HL-60 (cell line): ENCODE measurements at regions not wholly inside any gene's neighbourhood (a gene's known extent, or its start where the extent isn't known, plus 50 kb on each side); places are given as distances from the start of the nearest gene placed in this dataset.
"Not testable (repeated sequence)": the region's sequence is repeated elsewhere in the genome, so short reads cannot be mapped to it uniquely, and the experiment has no call there.

Experiments used
- DNase-seq, 2 experiments: peaks; one replicate each; pipeline ENCODE4 v3.0.0-alpha.2; 2010 to 2020; ENCODE audit warnings: low read depth in 1 of 2, low spot score in 1 of 2
- H3K27ac ChIP-seq: fragments of 250-450 bp; sonication (Bioruptor Pico); replicated peaks from 2 replicates; pipeline ENCODE4 v1.5.1; 2020; ENCODE audit warnings: mild to moderate bottlenecking, moderate library complexity
- H3K27me3 ChIP-seq: fragments of 250-450 bp; sonication (Bioruptor Pico); 2 replicates; pipeline ENCODE4 v1.5.1; 2021; ENCODE audit warnings: mild to moderate bottlenecking, moderate library complexity; ENCODE audit not compliant: insufficient read depth, poor library complexity, severe bottlenecking
- H3K4me3 ChIP-seq: replicated peaks from 2 replicates; pipeline ENCODE4 v1.5.1; 2011; ENCODE audit warnings: mild to moderate bottlenecking, control low read depth, low read length; ENCODE audit not compliant: insufficient read depth
- CTCF ChIP-seq: IDR thresholded peaks from one replicate; pipeline ENCODE4 v1.5.1; 2011; ENCODE audit warnings: low read length, control low read depth, inconsistent platforms; ENCODE audit not compliant: insufficient read depth
- GABPA ChIP-seq: IDR thresholded peaks from 2 replicates; pipeline ENCODE4 v1.6.1; 2012; ENCODE audit warnings: low read depth
- POLR2AphosphoS5 ChIP-seq: IDR thresholded peaks from 2 replicates; pipeline ENCODE4 v1.6.1; 2012; ENCODE audit warnings: low read depth
- SPI1 ChIP-seq: IDR thresholded peaks from 2 replicates; pipeline ENCODE4 v1.6.1; 2012; ENCODE audit warnings: low read depth, mild to moderate bottlenecking, borderline replicate concordance
- TF ChIP-seq, protein P1 (sequence below): IDR thresholded peaks from 2 replicates; pipeline ENCODE4 v1.6.1; 2012; ENCODE audit warnings: low read depth; ENCODE audit not compliant: insufficient replicate concordance

DNA sequence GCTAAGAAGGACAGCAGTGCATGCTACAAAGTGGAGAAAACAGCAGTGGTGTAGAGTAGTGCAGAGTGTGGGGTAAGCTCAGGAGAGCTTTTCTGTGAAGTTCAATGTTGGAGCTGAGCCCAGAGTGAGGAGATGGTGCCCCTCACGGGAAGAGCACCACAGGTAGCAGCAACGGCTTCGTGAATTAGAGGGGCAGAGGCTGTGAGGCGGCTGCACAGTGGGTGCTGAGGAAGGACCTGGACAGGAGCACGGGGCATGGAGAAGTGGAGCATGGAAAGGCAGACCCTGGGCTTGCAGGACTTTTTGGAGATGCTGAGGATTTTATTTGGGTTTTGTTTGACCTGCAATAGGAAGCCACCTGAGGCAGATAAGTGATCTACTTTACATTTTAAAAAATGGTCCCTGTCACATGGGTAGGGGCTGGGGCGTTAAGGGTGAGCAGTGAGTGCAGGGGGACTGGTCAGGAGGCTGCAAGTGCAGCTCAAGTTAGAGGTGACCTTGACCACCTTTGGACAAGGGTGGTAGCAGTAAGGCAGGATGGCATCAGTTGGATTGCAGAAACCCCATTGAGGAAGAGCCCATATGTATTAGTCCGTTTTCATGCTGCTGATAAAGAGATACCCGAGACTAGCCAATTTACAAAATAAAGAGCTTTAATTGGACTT lies 85.0 kb downstream of the MYCN start:
- Histone ChIP-seq H3K4me3 (no peak overlapping the region), H3K27ac (no peak overlapping the region), H3K27me3 (no peaks in the 10 kb centered on the region)
- no peak for DNase-seq
- TF ChIP-seq CTCF = no peak
- TF ChIP-seq SPI1 = no peak
- TF ChIP-seq, protein P1, sequence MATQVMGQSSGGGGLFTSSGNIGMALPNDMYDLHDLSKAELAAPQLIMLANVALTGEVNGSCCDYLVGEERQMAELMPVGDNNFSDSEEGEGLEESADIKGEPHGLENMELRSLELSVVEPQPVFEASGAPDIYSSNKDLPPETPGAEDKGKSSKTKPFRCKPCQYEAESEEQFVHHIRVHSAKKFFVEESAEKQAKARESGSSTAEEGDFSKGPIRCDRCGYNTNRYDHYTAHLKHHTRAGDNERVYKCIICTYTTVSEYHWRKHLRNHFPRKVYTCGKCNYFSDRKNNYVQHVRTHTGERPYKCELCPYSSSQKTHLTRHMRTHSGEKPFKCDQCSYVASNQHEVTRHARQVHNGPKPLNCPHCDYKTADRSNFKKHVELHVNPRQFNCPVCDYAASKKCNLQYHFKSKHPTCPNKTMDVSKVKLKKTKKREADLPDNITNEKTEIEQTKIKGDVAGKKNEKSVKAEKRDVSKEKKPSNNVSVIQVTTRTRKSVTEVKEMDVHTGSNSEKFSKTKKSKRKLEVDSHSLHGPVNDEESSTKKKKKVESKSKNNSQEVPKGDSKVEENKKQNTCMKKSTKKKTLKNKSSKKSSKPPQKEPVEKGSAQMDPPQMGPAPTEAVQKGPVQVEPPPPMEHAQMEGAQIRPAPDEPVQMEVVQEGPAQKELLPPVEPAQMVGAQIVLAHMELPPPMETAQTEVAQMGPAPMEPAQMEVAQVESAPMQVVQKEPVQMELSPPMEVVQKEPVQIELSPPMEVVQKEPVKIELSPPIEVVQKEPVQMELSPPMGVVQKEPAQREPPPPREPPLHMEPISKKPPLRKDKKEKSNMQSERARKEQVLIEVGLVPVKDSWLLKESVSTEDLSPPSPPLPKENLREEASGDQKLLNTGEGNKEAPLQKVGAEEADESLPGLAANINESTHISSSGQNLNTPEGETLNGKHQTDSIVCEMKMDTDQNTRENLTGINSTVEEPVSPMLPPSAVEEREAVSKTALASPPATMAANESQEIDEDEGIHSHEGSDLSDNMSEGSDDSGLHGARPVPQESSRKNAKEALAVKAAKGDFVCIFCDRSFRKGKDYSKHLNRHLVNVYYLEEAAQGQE = no peak
- no peak for TF ChIP-seq POLR2AphosphoS5
- no peak for TF ChIP-seq GABPA

- H3K27me3 ChIP-seq, H3K4me3 ChIP-seq, H3K27ac ChIP-seq, DNase-seq: not testable (repeated sequence)
Observed at GRCh38 chr2:16024628-16025027, 84.3 kb downstream of the MYCN start.

GRCh38 chr2:16023506-16024360 lies 83.4 kb downstream of the MYCN start:
- no peak overlapping the region for H3K4me3 ChIP-seq
- H3K27ac ChIP-seq = no peak overlapping the region
- TF ChIP-seq POLR2AphosphoS5 (no peak), CTCF (no peak), SPI1 (no peak)
- no peaks in the 10 kb centered on the region for H3K27me3 ChIP-seq
- no peak for DNase-seq

- Histone ChIP-seq H3K4me3 (no peak overlapping the region), H3K27me3 (no peaks in the 10 kb centered on the region), H3K27ac (no peak overlapping the region)
- no peak for TF ChIP-seq GABPA
- TF ChIP-seq, protein P1 = no peak
- TF ChIP-seq POLR2AphosphoS5 = no peak
- no peak for TF ChIP-seq CTCF
- TF ChIP-seq SPI1 = no peak
- no peak for DNase-seq
Observed at GRCh38 chr2:16022548-16023240, 82.3 kb downstream of the MYCN start.
